Cerebellar cortex (tissue), 1 donor: ENCODE measurements at regions not wholly inside any gene's neighbourhood (a gene's known extent, or its start where the extent isn't known, plus 50 kb on each side); places are given as distances from the start of the nearest gene placed in this dataset.
"Not testable (repeated sequence)": the region's sequence is repeated elsewhere in the genome, so short reads cannot be mapped to it uniquely, and the experiment has no call there.

ENCODE experiments used
- DNase-seq: peaks from one replicate; pipeline ENCODE4 v3.0.0-alpha.2; 2015; ENCODE audit warnings: low spot score

GRCh38 chr4:134867027-134867426, 665.4 kb upstream of the PABPC4L start:
- DNase-seq: no peak

GRCh38 chr4:134865675-134866074, 664.1 kb upstream of the PABPC4L start:
- DNase-seq: no peak

- DNase-seq: no peak
Measured at GRCh38 chr4:134862116-134862515, 660.5 kb upstream of the PABPC4L start.

GRCh38 chr4:134848681-134849080, 647.1 kb upstream of the PABPC4L start:
- no peak for DNase-seq

GRCh38 chr4:134830741-134831140, 629.2 kb upstream of the PABPC4L start:
- not testable (repeated sequence) for DNase-seq

GRCh38 chr4:134812611-134813010, 611.0 kb upstream of the PABPC4L start:
- DNase-seq: no peak

GRCh38 chr4:134807231-134807745, 605.7 kb upstream of the PABPC4L start:
- no peak for DNase-seq

- DNase-seq: no peak
Measured at GRCh38 chr4:134798573-134798972, 597.0 kb upstream of the PABPC4L start.

- no peak for DNase-seq
Measured at GRCh38 chr4:134787315-134787714, 585.7 kb upstream of the PABPC4L start.

- DNase-seq: no peak
Measured at GRCh38 chr4:134780244-134780643, 578.7 kb upstream of the PABPC4L start.

GRCh38 chr4:134777606-134778005, 576.0 kb upstream of the PABPC4L start:
- no peak for DNase-seq

GRCh38 chr4:134773497-134774000, 572.0 kb upstream of the PABPC4L start:
- DNase-seq: no peak

GRCh38 chr4:134762053-134762452, 560.5 kb upstream of the PABPC4L start:
- no peak for DNase-seq

GRCh38 chr4:134756421-134756820, 554.8 kb upstream of the PABPC4L start:
- no peak for DNase-seq

GRCh38 chr4:134754301-134755019, 552.9 kb upstream of the PABPC4L start:
- DNase-seq: no peak

- no peak for DNase-seq
Measured at GRCh38 chr4:134753390-134753789, 551.8 kb upstream of the PABPC4L start.

GRCh38 chr4:134747108-134747805, 545.7 kb upstream of the PABPC4L start:
- no peak for DNase-seq

- DNase-seq: no peak
Measured at GRCh38 chr4:134740290-134740689, 538.7 kb upstream of the PABPC4L start.

- no peak for DNase-seq
Measured at GRCh38 chr4:134735901-134736300, 534.3 kb upstream of the PABPC4L start.

- DNase-seq: no peak
Measured at GRCh38 chr4:134727696-134728095, 526.1 kb upstream of the PABPC4L start.

GRCh38 chr4:134722306-134722705, 520.7 kb upstream of the PABPC4L start:
- DNase-seq: no peak

GRCh38 chr4:134720030-134720429, 518.4 kb upstream of the PABPC4L start:
- no peak for DNase-seq

- DNase-seq: no peak
Measured at GRCh38 chr4:134708616-134709015, 507.0 kb upstream of the PABPC4L start.
